GM23338 (cell line): ENCODE measurements at regions not wholly inside any gene's neighbourhood (a gene's known extent, or its start where the extent isn't known, plus 50 kb on each side); places are given as distances from the start of the nearest gene placed in this dataset.

Experiments
- ATAC-seq: fragments of 200-7000 bp; cut with Tn5 transposase; 3 replicates; pipeline ENCODE4 v1.9.1; 2020
- DNase-seq: peaks from one replicate; pipeline ENCODE4 v3.0.0-alpha.2; 2015; ENCODE audit warnings: low spot score
- H2AFZ ChIP-seq: fragments of 200-600 bp; sonication (generic); 2 replicates; pipeline ENCODE4 v1.8.0; 2016; ENCODE audit warnings: antibody characterized with exemption, mild to moderate bottlenecking, moderate library complexity
- H3F3A ChIP-seq: fragments of 200-600 bp; sonication (generic); replicated peaks from 2 replicates; pipeline ENCODE4 v1.8.0; 2017; ENCODE audit warnings: antibody characterized with exemption, mixed run types, low read depth
- H3K27ac ChIP-seq: fragments of 200-600 bp; sonication (generic); 2 replicates; pipeline ENCODE4 v1.6.1; 2016; ENCODE audit warnings: low read depth
- H3K27me3 ChIP-seq: fragments of 200-600 bp; sonication (generic); 2 replicates; pipeline ENCODE4 v1.8.0; 2016; ENCODE audit warnings: mild to moderate bottlenecking, mixed run types, moderate library complexity; ENCODE audit not compliant: insufficient read depth
- H3K36me3 ChIP-seq: fragments of 200-600 bp; sonication (generic); 2 replicates; pipeline ENCODE4 v1.8.0; 2016; ENCODE audit warnings: mild to moderate bottlenecking; ENCODE audit not compliant: insufficient read depth
- H3K4me1 ChIP-seq: fragments of 200-600 bp; sonication (generic); 2 replicates; pipeline ENCODE4 v1.8.0; 2016; ENCODE audit warnings: mild to moderate bottlenecking, moderate library complexity; ENCODE audit not compliant: insufficient read depth
- H3K4me2 ChIP-seq: fragments of 200-600 bp; sonication (generic); 2 replicates; pipeline ENCODE4 v1.7.1; 2017; ENCODE audit warnings: mixed run types
- H3K4me3 ChIP-seq: fragments of 200-600 bp; sonication (generic); 2 replicates; pipeline ENCODE4 v1.6.1; 2016; ENCODE audit warnings: mixed run types
- H3K79me2 ChIP-seq: fragments of 200-600 bp; sonication (generic); replicated peaks from 2 replicates; pipeline ENCODE4 v1.8.0; 2017; ENCODE audit warnings: mild to moderate bottlenecking; ENCODE audit not compliant: insufficient read depth
- H3K9me2 ChIP-seq: fragments of 200-600 bp; sonication (generic); 2 replicates; pipeline ENCODE4 v1.8.0; 2017; ENCODE audit not compliant: insufficient read depth
- H4K20me1 ChIP-seq: fragments of 200-600 bp; sonication (generic); replicated peaks from 2 replicates; pipeline ENCODE4 v1.8.0; 2017; ENCODE audit warnings: mild to moderate bottlenecking; ENCODE audit not compliant: insufficient read depth
- H3K27ac Mint-ChIP-seq: 2 replicates; pipeline ENCODE4 v1.8.0; 2020; ENCODE audit warnings: inconsistent platforms, mild to moderate bottlenecking, moderate library complexity, mixed read lengths
- H3K27me3 Mint-ChIP-seq: 3 replicates; pipeline ENCODE4 v1.8.0; 2022; ENCODE audit warnings: low read depth, mild to moderate bottlenecking, moderate library complexity, mixed read lengths, inconsistent platforms; ENCODE audit not compliant: insufficient read depth, poor library complexity
- H3K36me3 Mint-ChIP-seq: 3 replicates; pipeline ENCODE4 v1.8.0; 2021; ENCODE audit warnings: low read depth, mild to moderate bottlenecking, inconsistent platforms, moderate library complexity, mixed read lengths
- H3K4me1 Mint-ChIP-seq: 3 replicates; pipeline ENCODE4 v1.8.0; 2020; ENCODE audit warnings: mild to moderate bottlenecking, inconsistent platforms, mixed read lengths
- H3K4me3 Mint-ChIP-seq: 3 replicates; pipeline ENCODE4 v1.8.0; 2021; ENCODE audit warnings: moderate library complexity, mild to moderate bottlenecking, inconsistent platforms, mixed read lengths
- H3K9me3 Mint-ChIP-seq: 3 replicates; pipeline ENCODE4 v1.8.0; 2020; ENCODE audit warnings: moderate library complexity, mild to moderate bottlenecking, inconsistent platforms, mixed read lengths
- CREB1 ChIP-seq: fragments of 250-450 bp; sonication (Bioruptor Pico); IDR thresholded peaks from 2 replicates; pipeline ENCODE4 v1.5.0; 2020; ENCODE audit warnings: low read depth, mild to moderate bottlenecking, moderate library complexity
- NANOG ChIP-seq: IDR thresholded peaks from 2 replicates; pipeline ENCODE4 v1.6.1; 2016; ENCODE audit warnings: antibody characterized with exemption, borderline replicate concordance
- STAT1 ChIP-seq: IDR thresholded peaks from one replicate; pipeline ENCODE4 v1.6.1; 2016; ENCODE audit warnings: antibody characterized with exemption; ENCODE audit not compliant: unreplicated experiment
- TF ChIP-seq, protein P1 (sequence below), 2 experiments: fragments of 200-600 bp in 1 of 2; sonication (generic) in 1 of 2; conservative IDR thresholded peaks; 2 replicates each; pipeline versions ENCODE4 v1.5.1 to v1.6.1; 2016 to 2017; ENCODE audit warnings: antibody characterized with exemption in 2 of 2, low read depth in 2 of 2, mild to moderate bottlenecking in 2 of 2, moderate library complexity in 1 of 2

DNA sequence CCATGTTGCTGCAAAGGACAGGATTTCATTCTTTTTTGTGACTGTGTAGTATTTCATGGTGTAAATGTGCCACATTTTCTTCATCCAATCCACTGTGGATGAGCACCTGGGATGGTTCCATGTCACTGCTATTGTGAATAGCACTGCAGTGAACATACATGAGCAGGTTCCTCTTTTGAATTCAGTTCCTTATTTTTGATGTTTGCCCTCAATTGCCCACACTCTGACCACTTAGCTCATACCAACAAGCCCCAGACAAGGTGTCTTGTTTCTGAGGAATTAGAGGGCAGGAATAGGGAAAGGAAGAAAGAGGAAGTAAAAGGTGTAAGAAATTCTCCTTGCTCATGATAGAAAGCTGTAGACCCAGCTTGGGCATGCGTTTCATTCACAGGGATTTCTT, 244.2 kb upstream of the ZNF507 start:
- H3K27me3 ChIP-seq, result no peaks in the 10 kb centered on the region
- H3K4me3 Mint-ChIP-seq, result no peak overlapping the region
- no peaks in the 10 kb centered on the region for H4K20me1 ChIP-seq
- peaks cover 18% of the 10 kb centered on the region; the same call in 2 of the 3 replicates for H3K4me1 Mint-ChIP-seq
- H3K9me2 ChIP-seq, result 0 out of 2 replicates have a peak, but pooled peaks cover 4% of the 10 kb centered on the region
- H3K4me2 ChIP-seq, result no peak overlapping the region
- peaks cover 25% of the 10 kb centered on the region for H3K9me3 Mint-ChIP-seq
- DNase-seq (no peak), ATAC-seq (no peak)
- no peak for TF ChIP-seq CREB1 (CRISPR knock-in tag)
- peaks cover 18% of the 10 kb centered on the region for H3K36me3 Mint-ChIP-seq
- H3F3A ChIP-seq, result no peaks in the 10 kb centered on the region
- no peak overlapping the region for H3K4me3 ChIP-seq
- peaks cover 3% of the 10 kb centered on the region for H3K27me3 Mint-ChIP-seq
- H2AFZ ChIP-seq, result no peak overlapping the region
- no peaks in the 10 kb centered on the region for H3K4me1 ChIP-seq
- H3K27ac Mint-ChIP-seq, result no peak overlapping the region
- no peak overlapping the region for H3K27ac ChIP-seq
- no peaks in the 10 kb centered on the region for H3K79me2 ChIP-seq
- no peaks in the 10 kb centered on the region; the same call in 1 of the 2 replicates for H3K36me3 ChIP-seq

DNA sequence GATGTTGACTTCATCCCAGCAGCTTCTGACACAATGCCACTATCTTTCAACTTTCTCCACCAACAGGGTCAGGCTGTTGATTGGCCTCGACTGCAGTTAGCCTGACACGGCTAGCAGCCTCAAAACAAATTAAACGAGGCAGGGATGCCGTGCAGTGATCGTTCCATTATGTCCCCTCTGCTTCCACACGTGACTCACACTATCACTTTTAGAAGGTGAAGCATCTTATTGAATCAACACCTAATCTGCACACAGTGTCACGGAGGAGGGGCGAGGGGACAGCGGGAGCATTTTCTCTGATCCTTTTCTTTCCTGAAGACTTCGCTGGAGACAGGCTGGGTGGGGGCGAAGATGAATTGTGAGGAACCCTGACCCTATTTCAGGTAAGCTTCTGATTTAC, 241.9 kb upstream of the ZNF507 start:
- Mint-ChIP-seq H3K4me1 (peaks cover 9% of the 10 kb centered on the region; the same call in 2 of the 3 replicates), H3K9me3 (peaks cover 25% of the 10 kb centered on the region), H3K4me3 (no peak overlapping the region), H3K27me3 (peaks cover 3% of the 10 kb centered on the region), H3K27ac (no peak overlapping the region), H3K36me3 (peaks cover 18% of the 10 kb centered on the region)
- no peak for TF ChIP-seq NANOG
- TF ChIP-seq STAT1, result no peak
- Histone ChIP-seq H3K27ac (no peak overlapping the region), H4K20me1 (no peaks in the 10 kb centered on the region), H3K4me2 (no peak overlapping the region), H3K4me1 (no peaks in the 10 kb centered on the region), H3K4me3 (no peak overlapping the region), H3K79me2 (no peaks in the 10 kb centered on the region), H3K27me3 (no peaks in the 10 kb centered on the region), H3F3A (no peaks in the 10 kb centered on the region), H3K9me2 (0 out of 2 replicates have a peak, but pooled peaks cover 4% of the 10 kb centered on the region), H2AFZ (no peak overlapping the region), H3K36me3 (no peaks in the 10 kb centered on the region; the same call in 1 of the 2 replicates)
- DNase-seq, result no peak
- no peak for ATAC-seq

DNA sequence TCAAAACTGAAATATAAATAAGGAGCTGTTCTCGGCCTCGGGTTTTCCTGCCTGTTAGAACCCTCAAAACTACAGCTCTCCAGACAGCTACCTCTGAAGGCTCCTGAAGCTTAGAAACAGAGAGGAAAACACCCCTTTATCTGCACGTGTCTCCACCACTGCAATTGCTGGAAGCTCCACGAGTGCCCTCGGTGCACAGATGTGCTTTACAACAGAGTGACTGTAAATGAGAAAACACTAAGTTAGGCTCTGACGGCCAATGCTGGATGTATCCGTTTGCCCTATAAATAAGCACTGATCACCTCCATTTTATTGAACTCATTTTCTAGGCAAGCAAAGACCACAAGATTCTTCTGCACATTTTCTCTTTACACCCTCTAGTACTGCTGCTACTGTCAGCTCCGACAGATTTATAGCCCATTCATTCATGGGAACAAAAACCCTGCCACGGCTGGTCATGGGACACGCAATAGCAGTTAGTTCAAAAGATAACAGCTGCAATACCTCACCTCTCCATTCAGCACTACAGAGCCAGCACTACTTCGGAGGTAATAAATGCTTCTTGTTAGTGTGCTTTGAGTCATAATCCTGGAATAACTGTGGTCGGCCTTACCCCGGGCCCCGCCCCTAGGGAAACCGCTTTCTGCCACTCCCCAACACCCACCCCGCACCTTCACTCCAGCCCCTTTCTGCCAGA, 241.1 kb upstream of the ZNF507 start:
- Histone ChIP-seq H3K27me3 (no peaks in the 10 kb centered on the region), H3K4me3 (no peak overlapping the region), H3K36me3 (no peaks in the 10 kb centered on the region; the same call in 1 of the 2 replicates), H3K4me2 (no peak overlapping the region), H3K9me2 (0 out of 2 replicates have a peak, but pooled peaks cover 4% of the 10 kb centered on the region), H3K27ac (no peak overlapping the region), H3K4me1 (no peaks in the 10 kb centered on the region), H3K79me2 (no peaks in the 10 kb centered on the region), H2AFZ (peak overlapping the region; percentile 43; the same call in 1 of the 2 replicates), H4K20me1 (no peaks in the 10 kb centered on the region), H3F3A (no peaks in the 10 kb centered on the region)
- Mint-ChIP-seq H3K4me3 (no peak overlapping the region), H3K36me3 (peaks cover 18% of the 10 kb centered on the region), H3K4me1 (peaks cover 2% of the 10 kb centered on the region; the same call in 1 of the 3 replicates), H3K27ac (peak overlapping the region; percentile 8; the same call in 1 of the 2 replicates), H3K9me3 (peaks cover 18% of the 10 kb centered on the region), H3K27me3 (peaks cover 3% of the 10 kb centered on the region)
- TF ChIP-seq, protein P1, sequence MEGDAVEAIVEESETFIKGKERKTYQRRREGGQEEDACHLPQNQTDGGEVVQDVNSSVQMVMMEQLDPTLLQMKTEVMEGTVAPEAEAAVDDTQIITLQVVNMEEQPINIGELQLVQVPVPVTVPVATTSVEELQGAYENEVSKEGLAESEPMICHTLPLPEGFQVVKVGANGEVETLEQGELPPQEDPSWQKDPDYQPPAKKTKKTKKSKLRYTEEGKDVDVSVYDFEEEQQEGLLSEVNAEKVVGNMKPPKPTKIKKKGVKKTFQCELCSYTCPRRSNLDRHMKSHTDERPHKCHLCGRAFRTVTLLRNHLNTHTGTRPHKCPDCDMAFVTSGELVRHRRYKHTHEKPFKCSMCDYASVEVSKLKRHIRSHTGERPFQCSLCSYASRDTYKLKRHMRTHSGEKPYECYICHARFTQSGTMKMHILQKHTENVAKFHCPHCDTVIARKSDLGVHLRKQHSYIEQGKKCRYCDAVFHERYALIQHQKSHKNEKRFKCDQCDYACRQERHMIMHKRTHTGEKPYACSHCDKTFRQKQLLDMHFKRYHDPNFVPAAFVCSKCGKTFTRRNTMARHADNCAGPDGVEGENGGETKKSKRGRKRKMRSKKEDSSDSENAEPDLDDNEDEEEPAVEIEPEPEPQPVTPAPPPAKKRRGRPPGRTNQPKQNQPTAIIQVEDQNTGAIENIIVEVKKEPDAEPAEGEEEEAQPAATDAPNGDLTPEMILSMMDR (conservative IDR thresholded peaks at IDR 0.05; ENCODE audit: low read depth in 2 of 2), result no peak
- ATAC-seq, result peak; percentile 65
- peak; percentile 8 for DNase-seq
